ENCODE measurements at regions not wholly inside any gene's neighbourhood (a gene's known extent, or its start where the extent isn't known, plus 50 kb on each side); places are given as distances from the start of the nearest gene placed in this dataset.
"Not testable (repeated sequence)": the region's sequence is repeated elsewhere in the genome, so short reads cannot be mapped to it uniquely, and the experiment has no call there.

GRCh38 chr12:34607520-34608195, 585.4 kb downstream of the ALG10 start:
- H3K4me1 ChIP-seq (ENCODE audit: control insufficient read depth in 1 of 2, low read depth in 2 of 2): no peaks in the 10 kb centered on the region
- H3K27ac ChIP-seq: no peak overlapping the region
- H3K4me3 ChIP-seq: no peak overlapping the region
- peaks cover 23% of the 10 kb centered on the region for H3K9me3 ChIP-seq
- ATAC-seq (ENCODE audit: insufficient number of reproducible peaks, low FRiP score, low read depth) (no peak), DNase-seq (ENCODE audit: low spot score) (no peak)
- no peaks in the 10 kb centered on the region for H3K27me3 ChIP-seq (replicated peaks; ENCODE audit: insufficient read depth)
- TF ChIP-seq CTCF (IDR thresholded peaks at IDR 0.05): no peak
- H3K36me3 ChIP-seq: no peaks in the 10 kb centered on the region

GRCh38 chr12:34613988-34614387, 591.7 kb downstream of the ALG10 start:
- H3K36me3 ChIP-seq; H3K4me1 ChIP-seq (ENCODE audit: control insufficient read depth in 1 of 2, low read depth in 2 of 2); H3K4me3 ChIP-seq; ATAC-seq (ENCODE audit: insufficient number of reproducible peaks, low FRiP score, low read depth); H3K27ac ChIP-seq; H3K27me3 ChIP-seq (replicated peaks; ENCODE audit: insufficient read depth); DNase-seq (ENCODE audit: low spot score): not testable (repeated sequence)
- H3K9me3 ChIP-seq: peaks cover 23% of the 10 kb centered on the region

- Histone ChIP-seq H3K9me3 (no peaks in the 10 kb centered on the region), H3K4me1 (ENCODE audit: control insufficient read depth in 1 of 2, low read depth in 2 of 2) (no peaks in the 10 kb centered on the region), H3K36me3 (no peaks in the 10 kb centered on the region), H3K4me3 (no peak overlapping the region), H3K27me3 (replicated peaks; ENCODE audit: insufficient read depth) (no peaks in the 10 kb centered on the region), H3K27ac (no peak overlapping the region)
- TF ChIP-seq CTCF (IDR thresholded peaks at IDR 0.05): no peak
- no peak for ATAC-seq (ENCODE audit: insufficient number of reproducible peaks, low FRiP score, low read depth)
- no peak for DNase-seq (ENCODE audit: low spot score)
These were observed 602.8 kb downstream of the ALG10 start for GRCh38 chr12:34625116-34625515.

GRCh38 chr12:34626363-34627157, 604.3 kb downstream of the ALG10 start:
- Histone ChIP-seq H3K27ac (no peak overlapping the region), H3K36me3 (no peaks in the 10 kb centered on the region), H3K27me3 (replicated peaks; ENCODE audit: insufficient read depth) (no peaks in the 10 kb centered on the region), H3K9me3 (no peaks in the 10 kb centered on the region), H3K4me3 (no peak overlapping the region), H3K4me1 (ENCODE audit: control insufficient read depth in 1 of 2, low read depth in 2 of 2) (no peaks in the 10 kb centered on the region)
- ATAC-seq (ENCODE audit: insufficient number of reproducible peaks, low FRiP score, low read depth): no peak
- no peak for TF ChIP-seq CTCF (IDR thresholded peaks at IDR 0.05)
- DNase-seq (ENCODE audit: low spot score): no peak

All from thoracic aorta (tissue), 2 donors.